ENCODE measurements at regions not wholly inside any gene's neighbourhood (a gene's known extent, or its start where the extent isn't known, plus 50 kb on each side); places are given as distances from the start of the nearest gene placed in this dataset.

DNA sequence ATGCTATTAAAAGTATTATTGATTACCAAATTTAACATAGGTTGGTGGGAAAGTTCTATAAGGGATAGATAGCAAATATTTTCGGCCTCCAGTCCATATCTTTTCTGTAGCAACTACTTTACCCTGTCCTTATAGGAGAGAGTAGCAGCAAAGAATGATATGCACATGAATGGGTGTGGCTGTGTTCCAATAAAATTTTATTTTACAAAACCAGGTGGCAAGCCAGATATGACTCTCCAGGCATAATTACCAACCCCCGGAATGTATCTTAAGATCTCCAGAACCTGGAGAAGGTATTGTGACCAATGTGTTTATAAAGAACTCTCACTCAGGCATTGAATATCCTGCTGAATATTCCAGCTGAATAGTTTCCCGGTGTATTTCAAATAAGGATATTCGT lies 1461.2 kb downstream of the MAT2B start:
- H3K27ac ChIP-seq (ENCODE audit: control insufficient read depth, insufficient read depth, low read length): no peak overlapping the region
- no peaks in the 10 kb centered on the region for H3K27me3 ChIP-seq (ENCODE audit: control insufficient read depth, extremely low read depth, insufficient read depth, low read length)
- no peak overlapping the region for H3K4me2 ChIP-seq (ENCODE audit: control insufficient read depth, extremely low read depth, insufficient read depth, low read depth, low read length)
- dilution Hi-C loops (cut with MboI; ENCODE audit: extremely low pct_ligation_motif_present, low sequenced_read_pairs): no loop called here
- H4K20me1 ChIP-seq (ENCODE audit: control insufficient read depth, extremely low read depth, insufficient read depth, low read length): no peaks in the 10 kb centered on the region
- no peaks in the 10 kb centered on the region for H3K9me3 ChIP-seq (ENCODE audit: control insufficient read depth, low read depth, low read length)
- DNase-seq (ENCODE audit: low read depth, low spot score) (no peak), FAIRE-seq (no peak)
- no peaks in the 10 kb centered on the region for H3K79me2 ChIP-seq (ENCODE audit: control insufficient read depth, insufficient read depth, low read length)
- no peak overlapping the region for H3K9ac ChIP-seq (ENCODE audit: control insufficient read depth, extremely low read depth, insufficient read depth, low read length)
- no peaks in the 10 kb centered on the region for H3K4me1 ChIP-seq (ENCODE audit: control insufficient read depth, extremely low read depth, insufficient read depth, low read length)
- TF ChIP-seq, protein P1, sequence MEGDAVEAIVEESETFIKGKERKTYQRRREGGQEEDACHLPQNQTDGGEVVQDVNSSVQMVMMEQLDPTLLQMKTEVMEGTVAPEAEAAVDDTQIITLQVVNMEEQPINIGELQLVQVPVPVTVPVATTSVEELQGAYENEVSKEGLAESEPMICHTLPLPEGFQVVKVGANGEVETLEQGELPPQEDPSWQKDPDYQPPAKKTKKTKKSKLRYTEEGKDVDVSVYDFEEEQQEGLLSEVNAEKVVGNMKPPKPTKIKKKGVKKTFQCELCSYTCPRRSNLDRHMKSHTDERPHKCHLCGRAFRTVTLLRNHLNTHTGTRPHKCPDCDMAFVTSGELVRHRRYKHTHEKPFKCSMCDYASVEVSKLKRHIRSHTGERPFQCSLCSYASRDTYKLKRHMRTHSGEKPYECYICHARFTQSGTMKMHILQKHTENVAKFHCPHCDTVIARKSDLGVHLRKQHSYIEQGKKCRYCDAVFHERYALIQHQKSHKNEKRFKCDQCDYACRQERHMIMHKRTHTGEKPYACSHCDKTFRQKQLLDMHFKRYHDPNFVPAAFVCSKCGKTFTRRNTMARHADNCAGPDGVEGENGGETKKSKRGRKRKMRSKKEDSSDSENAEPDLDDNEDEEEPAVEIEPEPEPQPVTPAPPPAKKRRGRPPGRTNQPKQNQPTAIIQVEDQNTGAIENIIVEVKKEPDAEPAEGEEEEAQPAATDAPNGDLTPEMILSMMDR (optimal IDR thresholded peaks at IDR 0.05 in 1 of 3, IDR thresholded peaks at IDR 0.05 in 1 of 3, conservative IDR thresholded peaks at IDR 0.05 in 1 of 3; ENCODE audit: extremely low read depth in 1 of 3, insufficient read depth in 2 of 3, low read length in 3 of 3): no peak
- TF ChIP-seq EZH2 (IDR thresholded peaks at IDR 0.05; ENCODE audit: low read length): no peak
- H3K4me3 ChIP-seq (ENCODE audit: control insufficient read depth in 2 of 3, extremely low read depth in 1 of 3, insufficient read depth in 2 of 3, low read depth in 1 of 3, low read length in 3 of 3): no peak overlapping the region
- no peaks in the 10 kb centered on the region for H3K9me1 ChIP-seq (ENCODE audit: control insufficient read depth, extremely low read depth, insufficient read depth, low read length)
- H3K36me3 ChIP-seq (ENCODE audit: control insufficient read depth in 2 of 2, extremely low read depth in 1 of 2, insufficient read depth in 2 of 2, low read length in 2 of 2): no peaks in the 10 kb centered on the region
- no peak overlapping the region for H2AFZ ChIP-seq (ENCODE audit: control insufficient read depth, low read length)

DNA sequence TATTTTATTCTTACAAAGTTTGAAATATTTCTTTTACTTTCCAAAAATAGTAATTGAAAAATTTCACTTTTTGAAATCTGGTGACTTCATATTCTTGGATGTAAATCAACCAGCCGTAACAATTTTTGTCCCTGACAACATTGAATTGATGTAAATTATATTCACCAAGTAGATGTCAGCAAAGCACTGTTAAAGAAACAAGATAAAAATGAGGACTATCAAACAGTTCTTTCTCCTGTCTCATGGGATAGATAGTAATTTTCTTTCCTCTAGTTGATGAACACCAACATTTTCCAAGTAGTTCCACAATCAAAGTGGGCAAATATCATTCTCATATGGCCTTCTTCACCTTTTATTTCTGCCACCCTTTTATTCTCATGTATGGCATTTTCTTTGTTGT lies 1461.9 kb downstream of the MAT2B start:
- no peak overlapping the region for H3K27ac ChIP-seq (ENCODE audit: control insufficient read depth, insufficient read depth, low read length)
- no peak overlapping the region for H3K4me3 ChIP-seq (ENCODE audit: control insufficient read depth in 2 of 3, extremely low read depth in 1 of 3, insufficient read depth in 2 of 3, low read depth in 1 of 3, low read length in 3 of 3)
- no peaks in the 10 kb centered on the region for H4K20me1 ChIP-seq (ENCODE audit: control insufficient read depth, extremely low read depth, insufficient read depth, low read length)
- DNase-seq (ENCODE audit: low read depth, low spot score) (no peak), FAIRE-seq (no peak)
- TF ChIP-seq EZH2 (IDR thresholded peaks at IDR 0.05; ENCODE audit: low read length): no peak
- TF ChIP-seq, protein P1 (optimal IDR thresholded peaks at IDR 0.05 in 1 of 3, IDR thresholded peaks at IDR 0.05 in 1 of 3, conservative IDR thresholded peaks at IDR 0.05 in 1 of 3; ENCODE audit: extremely low read depth in 1 of 3, insufficient read depth in 2 of 3, low read length in 3 of 3): no peak
- no peak overlapping the region for H2AFZ ChIP-seq (ENCODE audit: control insufficient read depth, low read length)
- no peak overlapping the region for H3K4me2 ChIP-seq (ENCODE audit: control insufficient read depth, extremely low read depth, insufficient read depth, low read depth, low read length)
- no peak overlapping the region for H3K9ac ChIP-seq (ENCODE audit: control insufficient read depth, extremely low read depth, insufficient read depth, low read length)
- dilution Hi-C loops (cut with MboI; ENCODE audit: extremely low pct_ligation_motif_present, low sequenced_read_pairs): no loop called here
- no peaks in the 10 kb centered on the region for H3K27me3 ChIP-seq (ENCODE audit: control insufficient read depth, extremely low read depth, insufficient read depth, low read length)
- H3K9me1 ChIP-seq (ENCODE audit: control insufficient read depth, extremely low read depth, insufficient read depth, low read length): no peaks in the 10 kb centered on the region
- H3K79me2 ChIP-seq (ENCODE audit: control insufficient read depth, insufficient read depth, low read length): no peaks in the 10 kb centered on the region
- no peaks in the 10 kb centered on the region for H3K9me3 ChIP-seq (ENCODE audit: control insufficient read depth, low read depth, low read length)
- H3K4me1 ChIP-seq (ENCODE audit: control insufficient read depth, extremely low read depth, insufficient read depth, low read length): no peaks in the 10 kb centered on the region
- no peaks in the 10 kb centered on the region for H3K36me3 ChIP-seq (ENCODE audit: control insufficient read depth in 2 of 2, extremely low read depth in 1 of 2, insufficient read depth in 2 of 2, low read length in 2 of 2)

Data from keratinocyte (primary cell).